ENCODE measurements at regions not wholly inside any gene's neighbourhood (a gene's known extent, or its start where the extent isn't known, plus 50 kb on each side); places are given as distances from the start of the nearest gene placed in this dataset.

DNA sequence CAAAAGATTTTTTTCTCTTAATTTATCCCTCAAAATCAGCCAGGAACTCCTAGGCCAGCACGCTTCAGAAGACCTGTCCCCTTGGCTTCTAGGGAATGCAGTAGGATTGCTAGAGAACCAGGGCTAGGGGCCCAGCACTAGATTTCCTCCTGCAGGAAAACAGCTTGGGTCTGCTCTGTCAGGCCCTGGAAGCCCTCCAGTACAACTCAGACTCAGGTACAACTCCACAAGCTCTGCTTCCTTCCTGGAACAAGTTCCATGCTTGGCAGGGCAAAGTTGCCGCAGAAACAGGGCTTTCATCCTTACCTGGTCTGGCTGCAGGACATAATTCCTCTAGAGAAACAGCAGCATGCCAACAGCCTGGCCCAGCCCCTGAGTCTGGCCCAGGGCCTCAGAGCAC is 96.1 kb upstream of the CTNNB1 start:
- H3K4me3 ChIP-seq (ENCODE audit: low read length, poor library complexity, severe bottlenecking), result no peak overlapping the region
- no peaks in the 10 kb centered on the region for H3K36me3 ChIP-seq (ENCODE audit: insufficient read depth, low read length)
- H3K9me2 ChIP-seq (replicated peaks; ENCODE audit: low read depth, low read length), result no peaks in the 10 kb centered on the region
- no peaks in the 10 kb centered on the region for H3K27me3 ChIP-seq (ENCODE audit: insufficient read depth, low read length, poor library complexity, severe bottlenecking)
- no peaks in the 10 kb centered on the region for H4K20me1 ChIP-seq (ENCODE audit: insufficient read depth, low read length, poor library complexity, severe bottlenecking)
- no peaks in the 10 kb centered on the region for H3K4me1 ChIP-seq (ENCODE audit: insufficient read depth, low read length, poor library complexity, severe bottlenecking)
- no peak overlapping the region for H2AFZ ChIP-seq (ENCODE audit: low read length)
- H3K9me3 ChIP-seq (ENCODE audit: insufficient read depth, low read depth, low read length), result no peaks in the 10 kb centered on the region
- no peak overlapping the region for H3K9ac ChIP-seq (ENCODE audit: low read depth, low read length, poor library complexity, severe bottlenecking)
- TF ChIP-seq, protein P1, sequence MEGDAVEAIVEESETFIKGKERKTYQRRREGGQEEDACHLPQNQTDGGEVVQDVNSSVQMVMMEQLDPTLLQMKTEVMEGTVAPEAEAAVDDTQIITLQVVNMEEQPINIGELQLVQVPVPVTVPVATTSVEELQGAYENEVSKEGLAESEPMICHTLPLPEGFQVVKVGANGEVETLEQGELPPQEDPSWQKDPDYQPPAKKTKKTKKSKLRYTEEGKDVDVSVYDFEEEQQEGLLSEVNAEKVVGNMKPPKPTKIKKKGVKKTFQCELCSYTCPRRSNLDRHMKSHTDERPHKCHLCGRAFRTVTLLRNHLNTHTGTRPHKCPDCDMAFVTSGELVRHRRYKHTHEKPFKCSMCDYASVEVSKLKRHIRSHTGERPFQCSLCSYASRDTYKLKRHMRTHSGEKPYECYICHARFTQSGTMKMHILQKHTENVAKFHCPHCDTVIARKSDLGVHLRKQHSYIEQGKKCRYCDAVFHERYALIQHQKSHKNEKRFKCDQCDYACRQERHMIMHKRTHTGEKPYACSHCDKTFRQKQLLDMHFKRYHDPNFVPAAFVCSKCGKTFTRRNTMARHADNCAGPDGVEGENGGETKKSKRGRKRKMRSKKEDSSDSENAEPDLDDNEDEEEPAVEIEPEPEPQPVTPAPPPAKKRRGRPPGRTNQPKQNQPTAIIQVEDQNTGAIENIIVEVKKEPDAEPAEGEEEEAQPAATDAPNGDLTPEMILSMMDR (conservative IDR thresholded peaks at IDR 0.05; ENCODE audit: low read length), result no peak
- TF ChIP-seq EZH2phosphoT487 (IDR thresholded peaks at IDR 0.05; ENCODE audit: borderline replicate concordance), result no peak
- no peaks in the 10 kb centered on the region for H3K79me2 ChIP-seq (ENCODE audit: insufficient read depth, low read length)
- H3F3A ChIP-seq (ENCODE audit: low read depth), result no peaks in the 10 kb centered on the region
- no peak overlapping the region for H3K4me2 ChIP-seq (ENCODE audit: low read depth, low read length, poor library complexity, severe bottlenecking)

DNA sequence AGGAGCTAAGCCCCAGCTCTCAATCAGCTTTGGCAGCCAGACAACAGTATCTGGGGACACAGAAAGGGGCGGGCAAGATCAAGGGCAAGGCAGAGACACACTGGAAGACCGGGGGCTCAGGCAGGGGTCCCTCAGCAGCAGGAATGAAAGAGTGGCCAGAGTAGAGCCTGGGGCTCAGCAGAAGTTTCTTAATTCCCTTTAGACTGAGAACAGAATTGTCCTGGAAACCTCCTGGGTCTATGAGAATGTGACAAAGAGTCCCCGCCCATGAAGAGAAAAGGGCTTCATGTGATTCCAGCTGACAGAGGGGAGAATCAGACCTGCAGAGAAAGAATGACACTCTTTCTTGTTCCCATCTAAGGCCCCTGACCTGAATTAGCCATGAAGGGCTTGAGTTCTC is 95.2 kb upstream of the CTNNB1 start:
- no peaks in the 10 kb centered on the region for H3K79me2 ChIP-seq (ENCODE audit: insufficient read depth, low read length)
- H3K27me3 ChIP-seq (ENCODE audit: insufficient read depth, low read length, poor library complexity, severe bottlenecking), result no peaks in the 10 kb centered on the region
- no peaks in the 10 kb centered on the region for H3K9me2 ChIP-seq (replicated peaks; ENCODE audit: low read depth, low read length)
- H3K4me1 ChIP-seq (ENCODE audit: insufficient read depth, low read length, poor library complexity, severe bottlenecking), result no peaks in the 10 kb centered on the region
- no peak overlapping the region for H3K9ac ChIP-seq (ENCODE audit: low read depth, low read length, poor library complexity, severe bottlenecking)
- H3F3A ChIP-seq (ENCODE audit: low read depth), result no peaks in the 10 kb centered on the region
- no peak overlapping the region for H3K4me2 ChIP-seq (ENCODE audit: low read depth, low read length, poor library complexity, severe bottlenecking)
- TF ChIP-seq, protein P1 (conservative IDR thresholded peaks at IDR 0.05; ENCODE audit: low read length), result no peak
- no peak for TF ChIP-seq EZH2phosphoT487 (IDR thresholded peaks at IDR 0.05; ENCODE audit: borderline replicate concordance)
- H3K4me3 ChIP-seq (ENCODE audit: low read length, poor library complexity, severe bottlenecking), result no peak overlapping the region
- H3K9me3 ChIP-seq (ENCODE audit: insufficient read depth, low read depth, low read length), result no peaks in the 10 kb centered on the region
- H2AFZ ChIP-seq (ENCODE audit: low read length), result no peak overlapping the region
- no peaks in the 10 kb centered on the region for H3K36me3 ChIP-seq (ENCODE audit: insufficient read depth, low read length)
- no peaks in the 10 kb centered on the region for H4K20me1 ChIP-seq (ENCODE audit: insufficient read depth, low read length, poor library complexity, severe bottlenecking)

DNA sequence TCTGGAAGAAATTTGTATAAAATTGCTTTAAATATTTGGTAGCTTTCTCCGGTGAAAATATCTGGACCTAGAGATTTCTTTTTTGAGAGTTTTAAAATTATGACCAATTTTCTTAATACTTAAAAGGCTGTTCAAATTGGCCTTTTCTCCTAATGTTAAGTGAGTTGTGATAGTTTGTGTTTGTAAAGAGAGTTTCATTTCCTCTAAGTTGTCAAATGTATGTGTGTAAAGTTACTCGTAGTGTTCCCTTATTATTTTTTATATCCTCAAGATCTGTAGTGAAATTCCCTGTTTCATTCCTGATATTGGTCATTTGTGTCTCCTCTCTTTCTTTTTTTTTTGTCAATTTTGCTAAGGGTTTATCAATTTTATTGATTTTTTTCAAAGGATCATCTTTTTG is 92.6 kb upstream of the CTNNB1 start:
- Histone ChIP-seq H3K4me2 (ENCODE audit: low read depth, low read length, poor library complexity, severe bottlenecking) (no peak overlapping the region), H3K9ac (ENCODE audit: low read depth, low read length, poor library complexity, severe bottlenecking) (no peak overlapping the region)
- TF ChIP-seq, protein P1 (conservative IDR thresholded peaks at IDR 0.05; ENCODE audit: low read length), result no peak
- TF ChIP-seq EZH2phosphoT487 (IDR thresholded peaks at IDR 0.05; ENCODE audit: borderline replicate concordance), result no peak

More for the DNA sequence above, 92.6 kb upstream of the CTNNB1 start:
- Histone ChIP-seq H3K36me3 (ENCODE audit: insufficient read depth, low read length) (no peaks in the 10 kb centered on the region), H3K9me2 (replicated peaks; ENCODE audit: low read depth, low read length) (no peaks in the 10 kb centered on the region), H2AFZ (ENCODE audit: low read length) (no peak overlapping the region), H4K20me1 (ENCODE audit: insufficient read depth, low read length, poor library complexity, severe bottlenecking) (no peaks in the 10 kb centered on the region), H3K9me3 (ENCODE audit: insufficient read depth, low read depth, low read length) (no peaks in the 10 kb centered on the region), H3K79me2 (ENCODE audit: insufficient read depth, low read length) (no peaks in the 10 kb centered on the region), H3K27me3 (ENCODE audit: insufficient read depth, low read length, poor library complexity, severe bottlenecking) (no peaks in the 10 kb centered on the region), H3F3A (ENCODE audit: low read depth) (no peaks in the 10 kb centered on the region), H3K4me3 (ENCODE audit: low read length, poor library complexity, severe bottlenecking) (no peak overlapping the region), H3K4me1 (ENCODE audit: insufficient read depth, low read length, poor library complexity, severe bottlenecking) (no peaks in the 10 kb centered on the region)

Data from Loucy (cell line).